ENCODE measurements at regions not wholly inside any gene's neighbourhood (a gene's known extent, or its start where the extent isn't known, plus 50 kb on each side); places are given as distances from the start of the nearest gene placed in this dataset.

DNA sequence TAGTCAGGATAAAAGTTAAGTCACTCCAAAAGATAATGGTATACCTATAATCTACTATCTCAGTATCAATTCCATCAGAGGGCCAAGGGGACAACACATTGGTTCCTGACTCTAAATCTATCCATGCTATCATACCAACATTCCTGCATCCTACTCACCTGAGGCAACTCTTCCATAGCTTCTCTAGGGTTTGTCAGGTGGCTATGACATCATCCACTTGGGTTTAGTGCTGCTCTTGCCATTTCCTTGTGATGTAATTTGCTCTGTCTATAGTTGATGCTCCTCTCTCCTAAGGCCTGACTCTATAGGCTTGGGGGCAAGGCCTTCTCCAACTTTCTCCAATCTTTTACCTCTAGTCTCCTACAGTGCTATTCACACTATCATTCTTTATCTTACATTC lies 139.9 kb upstream of the FSHR start:
- Histone ChIP-seq H3K9me3 (replicated peaks; ENCODE audit: control insufficient read depth, insufficient read depth, low read length) (no peaks in the 10 kb centered on the region), H3K36me3 (ENCODE audit: control insufficient read depth in 2 of 2, insufficient read depth in 2 of 2, low read length in 1 of 2) (no peaks in the 10 kb centered on the region), H3K27me3 (replicated peaks in 1 of 2; ENCODE audit: control insufficient read depth in 2 of 2, insufficient read depth in 2 of 2, low read length in 1 of 2) (no peaks in the 10 kb centered on the region), H3K4me3 (no peak overlapping the region), H3K4me2 (ENCODE audit: control insufficient read depth, insufficient read depth) (no peak overlapping the region), H4K20me1 (ENCODE audit: control insufficient read depth, insufficient read depth) (no peaks in the 10 kb centered on the region), H3K79me2 (ENCODE audit: control insufficient read depth, insufficient read depth, low read length) (no peaks in the 10 kb centered on the region), H3K9ac (ENCODE audit: control insufficient read depth, insufficient read depth, low read length) (no peak overlapping the region), H3K4me1 (ENCODE audit: control insufficient read depth, insufficient read depth, low read length) (no peaks in the 10 kb centered on the region), H2AFZ (ENCODE audit: control insufficient read depth, low read depth, low read length) (no peak overlapping the region), H3K27ac (ENCODE audit: control insufficient read depth, insufficient read depth) (no peak overlapping the region)
- intact Hi-C loops (cut with micrococcal nuclease; ENCODE audit: unreplicated experiment) (no loop called here), in situ Hi-C loops (cut with MboI) (no loop called here)
- BruUV-seq (replicated peaks): no TSS peak
- ChIA-PET CTCF (no interaction called here), RAD21 (ENCODE audit: unreplicated experiment) (no interaction called here), SMC1A (ENCODE audit: uncharacterized antibody, unreplicated experiment) (interaction anchor here (0.6 kb wide), 1 partner anchor 219 kb away, joined by 3 read pairs; no protein-coding TSS in a partner anchor), POLR2A (no interaction called here)
- ATAC-seq: no peak
- FAIRE-seq: no peak
- TF ChIP-seq, protein P1, sequence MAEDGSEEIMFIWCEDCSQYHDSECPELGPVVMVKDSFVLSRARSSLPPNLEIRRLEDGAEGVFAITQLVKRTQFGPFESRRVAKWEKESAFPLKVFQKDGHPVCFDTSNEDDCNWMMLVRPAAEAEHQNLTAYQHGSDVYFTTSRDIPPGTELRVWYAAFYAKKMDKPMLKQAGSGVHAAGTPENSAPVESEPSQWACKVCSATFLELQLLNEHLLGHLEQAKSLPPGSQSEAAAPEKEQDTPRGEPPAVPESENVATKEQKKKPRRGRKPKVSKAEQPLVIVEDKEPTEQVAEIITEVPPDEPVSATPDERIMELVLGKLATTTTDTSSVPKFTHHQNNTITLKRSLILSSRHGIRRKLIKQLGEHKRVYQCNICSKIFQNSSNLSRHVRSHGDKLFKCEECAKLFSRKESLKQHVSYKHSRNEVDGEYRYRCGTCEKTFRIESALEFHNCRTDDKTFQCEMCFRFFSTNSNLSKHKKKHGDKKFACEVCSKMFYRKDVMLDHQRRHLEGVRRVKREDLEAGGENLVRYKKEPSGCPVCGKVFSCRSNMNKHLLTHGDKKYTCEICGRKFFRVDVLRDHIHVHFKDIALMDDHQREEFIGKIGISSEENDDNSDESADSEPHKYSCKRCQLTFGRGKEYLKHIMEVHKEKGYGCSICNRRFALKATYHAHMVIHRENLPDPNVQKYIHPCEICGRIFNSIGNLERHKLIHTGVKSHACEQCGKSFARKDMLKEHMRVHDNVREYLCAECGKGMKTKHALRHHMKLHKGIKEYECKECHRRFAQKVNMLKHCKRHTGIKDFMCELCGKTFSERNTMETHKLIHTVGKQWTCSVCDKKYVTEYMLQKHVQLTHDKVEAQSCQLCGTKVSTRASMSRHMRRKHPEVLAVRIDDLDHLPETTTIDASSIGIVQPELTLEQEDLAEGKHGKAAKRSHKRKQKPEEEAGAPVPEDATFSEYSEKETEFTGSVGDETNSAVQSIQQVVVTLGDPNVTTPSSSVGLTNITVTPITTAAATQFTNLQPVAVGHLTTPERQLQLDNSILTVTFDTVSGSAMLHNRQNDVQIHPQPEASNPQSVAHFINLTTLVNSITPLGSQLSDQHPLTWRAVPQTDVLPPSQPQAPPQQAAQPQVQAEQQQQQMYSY (CRISPR knock-in tag; IDR thresholded peaks at IDR 0.05): no peak
- TF ChIP-seq YBX1 (IDR thresholded peaks at IDR 0.05) (no peak), SMC3 (IDR thresholded peaks at IDR 0.05; ENCODE audit: borderline replicate concordance, low read length) (no peak), POU2F2 (IDR thresholded peaks at IDR 0.05; ENCODE audit: borderline replicate concordance, low read depth, low read length) (no peak)
- DNase-seq (ENCODE audit: low read depth, low spot score): no peak

GRCh38 chr2:49291619-49292018 lies 137.3 kb upstream of the FSHR start:
- ChIA-PET POLR2A (no interaction called here), SMC1A (ENCODE audit: uncharacterized antibody, unreplicated experiment) (interaction anchor here (1.0 kb wide), 1 partner anchor 33 kb away, joined by 3 read pairs; no protein-coding TSS in a partner anchor), CTCF (no interaction called here), RAD21 (ENCODE audit: unreplicated experiment) (no interaction called here)
- Histone ChIP-seq H3K4me1 (ENCODE audit: control insufficient read depth, insufficient read depth, low read length) (no peaks in the 10 kb centered on the region), H2AFZ (ENCODE audit: control insufficient read depth, low read depth, low read length) (no peak overlapping the region), H3K4me2 (ENCODE audit: control insufficient read depth, insufficient read depth) (no peak overlapping the region), H3K36me3 (ENCODE audit: control insufficient read depth in 2 of 2, insufficient read depth in 2 of 2, low read length in 1 of 2) (no peaks in the 10 kb centered on the region), H3K27me3 (replicated peaks in 1 of 2; ENCODE audit: control insufficient read depth in 2 of 2, insufficient read depth in 2 of 2, low read length in 1 of 2) (no peaks in the 10 kb centered on the region), H3K4me3 (no peak overlapping the region), H4K20me1 (ENCODE audit: control insufficient read depth, insufficient read depth) (no peaks in the 10 kb centered on the region), H3K9ac (ENCODE audit: control insufficient read depth, insufficient read depth, low read length) (no peak overlapping the region), H3K27ac (ENCODE audit: control insufficient read depth, insufficient read depth) (no peak overlapping the region), H3K79me2 (ENCODE audit: control insufficient read depth, insufficient read depth, low read length) (no peaks in the 10 kb centered on the region), H3K9me3 (replicated peaks; ENCODE audit: control insufficient read depth, insufficient read depth, low read length) (no peaks in the 10 kb centered on the region)
- FAIRE-seq (no peak), DNase-seq (ENCODE audit: low read depth, low spot score) (no peak), ATAC-seq (no peak)
- TF ChIP-seq USF2 (IDR thresholded peaks at IDR 0.05; ENCODE audit: borderline replicate concordance, low read depth, low read length) (no peak), ZZZ3 (IDR thresholded peaks at IDR 0.05; ENCODE audit: control insufficient read depth, insufficient read length, low read depth) (no peak), POLR2A (IDR thresholded peaks at IDR 0.05; ENCODE audit: low read depth, low read length) (no peak), MTA3 (IDR thresholded peaks at IDR 0.05; ENCODE audit: borderline replicate concordance, low read length) (no peak)
- TF ChIP-seq, protein P2, sequence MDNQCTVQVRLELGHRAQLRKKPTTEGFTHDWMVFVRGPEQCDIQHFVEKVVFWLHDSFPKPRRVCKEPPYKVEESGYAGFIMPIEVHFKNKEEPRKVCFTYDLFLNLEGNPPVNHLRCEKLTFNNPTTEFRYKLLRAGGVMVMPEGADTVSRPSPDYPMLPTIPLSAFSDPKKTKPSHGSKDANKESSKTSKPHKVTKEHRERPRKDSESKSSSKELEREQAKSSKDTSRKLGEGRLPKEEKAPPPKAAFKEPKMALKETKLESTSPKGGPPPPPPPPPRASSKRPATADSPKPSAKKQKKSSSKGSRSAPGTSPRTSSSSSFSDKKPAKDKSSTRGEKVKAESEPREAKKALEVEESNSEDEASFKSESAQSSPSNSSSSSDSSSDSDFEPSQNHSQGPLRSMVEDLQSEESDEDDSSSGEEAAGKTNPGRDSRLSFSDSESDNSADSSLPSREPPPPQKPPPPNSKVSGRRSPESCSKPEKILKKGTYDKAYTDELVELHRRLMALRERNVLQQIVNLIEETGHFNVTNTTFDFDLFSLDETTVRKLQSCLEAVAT (IDR thresholded peaks at IDR 0.05): no peak
- no TSS peak for BruUV-seq (replicated peaks)
- intact Hi-C loops (cut with micrococcal nuclease; ENCODE audit: unreplicated experiment): no loop called here
- in situ Hi-C loops (cut with MboI): no loop called here
- 0% methylated on average over 3 of the region's 3 CpGs for WGBS (ENCODE audit: insufficient coverage, insufficient replicate concordance, low lambda C conversion rate, missing lambda C conversion rate)
